CD4-positive, alpha-beta T cell treated with Interleukin-21 for 1 hour (primary cell): ENCODE measurements at regions not wholly inside any gene's neighbourhood (a gene's known extent, or its start where the extent isn't known, plus 50 kb on each side); places are given as distances from the start of the nearest gene placed in this dataset.
"Not testable (repeated sequence)": the region's sequence is repeated elsewhere in the genome, so short reads cannot be mapped to it uniquely, and the experiment has no call there.

Source experiments
- DNase-seq: peaks from one replicate; pipeline ENCODE4 v3.0.0-alpha.2; 2020

DNA sequence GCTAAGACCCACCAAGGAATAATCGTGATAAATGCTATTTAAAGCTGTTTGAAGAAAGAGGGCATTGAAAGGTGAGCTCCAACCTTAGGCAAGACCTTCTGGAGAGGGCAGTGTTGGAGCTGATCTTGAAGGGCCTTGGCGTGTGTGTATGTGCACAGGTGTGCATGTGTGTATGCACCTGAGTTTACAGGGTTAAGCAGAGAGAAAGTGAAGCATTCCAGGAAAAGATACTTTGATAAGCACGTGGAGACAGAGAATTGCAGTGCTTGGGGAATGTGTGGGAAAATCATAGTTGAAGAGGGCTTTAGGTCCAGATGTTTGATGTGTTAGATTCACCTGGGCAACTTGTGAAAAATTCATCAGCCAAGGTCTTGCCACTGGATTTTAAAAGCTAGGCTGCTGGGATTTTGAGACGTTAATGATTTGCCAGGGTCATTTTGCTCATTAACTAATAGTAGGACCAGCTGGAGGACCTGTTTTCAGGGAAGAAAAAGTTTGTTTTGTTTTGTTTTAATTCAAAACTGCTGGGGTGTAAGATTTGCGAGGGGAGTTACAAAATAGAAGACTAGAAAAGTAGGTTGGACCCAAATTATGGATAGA, 78.3 kb upstream of the ANKRD55 start:
- DNase-seq, result no peak

DNA sequence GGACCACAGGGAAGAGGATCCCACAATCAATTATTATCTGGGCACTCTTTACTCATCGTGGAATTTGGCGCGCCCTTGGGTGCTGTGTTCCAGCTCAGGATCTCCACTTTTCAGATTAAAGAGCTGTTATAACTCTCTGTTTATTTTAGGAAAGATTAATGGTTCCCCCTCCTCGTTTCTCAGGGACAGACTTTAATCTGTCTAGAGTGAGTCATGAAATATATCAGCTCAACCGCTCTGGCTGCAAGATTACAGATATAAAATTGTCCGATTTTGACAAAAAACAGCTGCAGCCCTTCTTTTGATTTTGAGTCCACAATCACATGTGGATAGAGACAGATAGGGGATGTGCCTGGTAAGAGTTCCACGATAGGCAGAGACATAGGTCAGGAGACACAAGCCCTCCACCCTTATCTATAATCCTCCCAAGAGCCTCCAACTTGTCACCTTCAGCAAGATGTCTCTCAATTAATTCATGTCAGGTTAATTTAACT, 77.6 kb upstream of the ANKRD55 start:
- no peak for DNase-seq

DNA sequence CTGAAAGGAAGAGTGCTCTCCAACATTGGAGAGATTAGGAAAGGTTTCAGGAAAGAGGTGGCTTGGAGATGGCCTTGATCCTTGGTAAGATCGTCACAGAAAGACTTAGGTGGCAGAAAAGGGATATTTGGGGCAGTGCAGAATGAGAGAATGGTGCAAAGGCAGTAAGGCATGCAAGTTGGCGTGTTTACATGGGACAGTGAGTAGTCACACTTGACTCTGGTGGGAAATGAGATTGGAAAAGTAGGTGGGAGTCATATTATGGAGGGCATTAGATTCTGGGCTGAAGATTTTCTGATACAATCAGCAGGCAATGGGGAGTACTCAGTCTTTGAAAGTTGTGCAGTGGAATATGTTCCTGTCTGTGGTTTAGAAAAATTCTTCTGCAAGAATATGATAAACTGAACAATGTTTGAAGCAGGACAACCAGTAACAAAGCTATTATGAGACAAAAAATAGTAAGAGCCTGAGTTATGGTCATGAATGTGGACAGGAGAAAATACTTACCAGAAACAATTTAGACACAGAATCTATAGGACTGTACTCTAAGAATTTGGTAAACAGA, 76.2 kb upstream of the ANKRD55 start:
- no peak for DNase-seq

DNA sequence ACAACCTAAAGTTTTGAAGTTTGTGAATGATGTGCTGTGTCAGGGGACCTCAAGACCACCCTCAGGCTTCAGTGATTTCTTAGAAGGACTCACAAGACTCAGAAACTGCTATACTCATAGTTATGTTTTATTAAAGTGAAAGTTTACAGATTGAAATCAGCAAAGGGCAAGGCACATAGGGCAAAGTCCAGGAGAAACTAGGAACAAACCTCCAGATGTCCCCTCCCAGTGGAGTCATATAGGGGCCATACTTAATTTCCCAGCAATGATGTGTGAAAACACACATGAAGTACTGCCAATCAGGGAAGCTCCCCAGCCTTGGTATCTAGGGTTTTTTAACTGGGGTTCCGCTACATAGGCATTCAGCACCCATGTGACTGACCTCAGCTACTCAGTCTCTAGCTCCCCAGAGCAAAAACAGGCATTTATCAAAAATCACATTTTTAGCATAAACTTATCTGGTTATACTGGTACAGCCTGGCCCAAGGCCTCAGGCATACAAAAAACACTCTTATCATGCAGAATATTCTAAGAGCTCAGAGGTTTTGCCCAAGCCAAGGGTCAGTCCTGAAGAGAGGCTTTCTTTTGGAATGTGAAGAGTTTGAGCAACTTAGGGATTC, 74.7 kb upstream of the ANKRD55 start:
- no peak for DNase-seq

DNA sequence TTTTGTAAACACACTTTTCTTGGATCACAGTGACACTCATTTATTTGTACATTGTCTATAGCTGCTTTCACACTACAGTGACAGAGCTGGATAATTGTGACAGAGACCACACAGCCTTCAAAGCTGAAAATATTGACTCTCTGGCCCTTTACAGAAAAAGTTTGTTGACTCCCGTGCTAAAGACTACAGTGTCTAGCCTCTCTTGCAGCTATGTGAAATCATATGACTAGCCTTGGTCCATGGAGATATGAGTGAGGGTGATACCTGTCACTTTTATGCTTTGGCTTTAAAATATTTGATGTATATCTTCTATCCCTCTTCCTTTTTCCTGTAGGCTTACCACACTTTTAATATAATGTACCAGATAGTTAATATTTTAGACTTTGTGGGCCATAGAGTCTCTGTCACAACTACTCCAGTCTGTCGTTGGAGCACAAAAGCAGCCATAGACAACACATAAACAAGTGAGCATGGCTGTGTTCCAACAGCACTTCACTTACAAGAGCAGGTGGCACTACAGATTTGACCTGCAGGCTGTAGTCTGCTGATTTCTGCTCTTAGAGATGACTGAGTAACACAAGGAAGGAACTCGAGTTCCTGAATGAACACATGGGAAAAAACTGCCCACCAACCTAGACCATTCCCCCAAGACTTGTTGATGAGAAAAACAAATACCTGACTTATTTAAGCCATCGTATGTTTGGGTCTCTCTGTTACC, 73.5 kb upstream of the ANKRD55 start:
- DNase-seq, result no peak

DNA sequence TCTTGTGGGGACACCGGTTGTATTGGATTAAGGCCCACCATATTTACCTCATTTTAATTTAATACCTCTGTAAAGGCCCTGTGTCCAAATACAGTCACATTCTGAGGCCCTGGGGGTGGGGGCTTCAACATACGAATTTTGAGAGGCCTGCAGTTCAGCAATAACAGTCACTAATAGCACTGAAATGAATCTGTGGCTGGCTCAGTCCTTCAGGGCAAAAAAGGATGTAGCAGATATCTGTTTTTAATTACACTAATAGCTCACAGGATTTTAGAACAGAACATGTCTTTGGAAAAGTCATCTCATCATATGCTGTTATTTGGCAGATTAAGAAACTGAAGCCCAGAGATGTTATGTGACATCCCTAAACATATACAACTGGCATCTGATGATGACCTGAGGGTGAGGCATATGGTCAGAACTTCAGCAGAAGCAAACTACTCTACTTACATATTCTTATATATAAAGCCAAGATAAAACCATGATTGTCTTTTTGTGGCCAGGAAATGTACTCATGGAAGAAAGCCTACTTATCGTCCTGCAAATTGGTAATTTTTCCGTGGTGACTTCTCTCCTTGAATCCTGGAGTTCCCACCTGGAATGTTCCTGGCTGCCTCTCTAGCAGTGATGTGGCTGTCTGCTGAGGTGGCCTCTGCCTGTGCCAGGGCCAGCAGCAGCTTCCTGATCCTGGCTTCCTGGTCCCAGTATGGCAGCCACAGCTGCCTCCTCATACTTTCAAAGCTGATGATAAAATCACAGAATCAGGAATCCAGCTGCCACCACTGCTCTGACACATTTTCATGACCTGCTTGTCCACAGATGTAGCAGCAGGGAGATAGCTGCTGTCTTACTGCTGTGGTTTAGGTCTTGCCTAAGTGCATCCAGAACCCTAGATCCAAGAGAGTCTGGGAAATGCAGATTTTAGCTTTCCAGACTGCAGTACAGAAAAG, 72.1 kb upstream of the ANKRD55 start:
- DNase-seq, result no peak

DNA sequence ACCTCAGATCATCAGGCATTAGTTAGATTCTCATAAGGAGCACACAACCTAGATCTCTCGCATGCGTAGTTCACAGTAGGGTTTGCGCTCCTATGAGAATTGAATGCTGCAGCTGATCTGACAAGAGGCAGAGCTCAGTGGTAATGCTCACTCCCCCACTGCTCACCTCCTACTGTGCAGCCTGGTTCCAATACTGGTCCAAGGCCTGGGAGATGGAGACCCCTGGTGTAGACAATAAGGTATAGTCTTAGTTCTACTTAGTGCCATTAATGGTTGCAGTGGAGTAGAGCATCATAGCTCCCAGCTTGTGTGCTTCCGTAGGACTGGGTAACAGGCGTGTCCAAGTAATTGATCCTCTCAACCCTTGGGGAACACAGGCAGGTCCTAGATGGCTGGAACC, 70.4 kb upstream of the ANKRD55 start:
- no peak for DNase-seq

DNA sequence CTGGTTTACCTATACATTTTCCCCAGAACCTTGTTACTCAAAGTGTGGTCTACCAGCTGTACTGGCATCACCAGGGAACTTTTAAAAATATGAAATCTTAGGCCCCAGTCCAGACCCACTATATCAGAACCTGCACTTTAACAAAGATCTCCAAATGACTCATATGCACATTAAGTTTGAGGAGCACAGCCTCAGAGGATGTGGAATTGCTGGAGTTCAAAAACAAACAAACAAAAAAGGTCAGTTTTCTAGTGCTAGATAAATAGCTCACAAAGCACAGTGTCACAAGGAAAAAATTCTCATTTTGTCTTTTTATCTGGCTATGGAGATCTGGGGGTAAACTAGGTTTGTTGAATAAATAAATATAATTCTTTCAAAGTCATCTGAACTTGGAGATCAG, 68.9 kb upstream of the ANKRD55 start:
- no peak for DNase-seq

DNA sequence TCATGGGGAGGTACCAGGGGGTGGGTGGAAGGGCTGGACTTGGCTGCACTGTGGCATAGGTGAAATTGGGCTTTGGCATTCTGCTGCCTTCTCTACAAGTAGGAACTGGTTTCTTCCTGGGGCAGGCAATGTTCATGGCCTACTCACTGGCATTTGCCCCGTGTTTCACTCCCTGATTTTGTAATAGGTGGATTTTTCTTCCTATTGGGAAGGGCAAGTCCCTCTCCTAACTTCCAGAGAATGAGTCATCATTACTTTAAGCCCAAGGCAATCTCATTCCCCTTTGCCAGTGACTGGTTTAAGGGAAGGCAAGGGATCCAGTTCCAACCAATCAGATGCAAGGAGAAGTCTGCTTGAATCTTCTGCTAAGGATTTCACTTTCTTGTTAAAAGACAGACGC, 67.9 kb upstream of the ANKRD55 start:
- no peak for DNase-seq

DNA sequence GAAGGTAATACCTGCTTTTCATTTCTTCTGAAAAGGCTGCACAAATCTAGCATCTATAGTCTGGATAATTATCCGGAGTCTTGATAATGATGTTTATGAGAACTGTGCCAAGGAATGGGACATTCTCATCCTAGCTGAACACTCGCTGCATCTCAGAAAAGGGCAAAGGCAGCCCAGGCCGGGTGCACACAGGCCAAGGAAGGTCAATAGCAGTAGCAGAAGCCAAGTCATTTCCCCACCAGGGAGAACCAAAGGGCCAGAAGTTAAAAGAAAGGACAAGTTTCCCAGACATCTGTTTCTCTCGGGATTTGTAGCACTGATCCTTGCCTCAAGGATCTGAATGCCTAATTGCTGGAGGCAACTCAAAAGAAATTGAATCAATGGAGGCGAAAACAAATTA, 66.1 kb upstream of the ANKRD55 start:
- no peak for DNase-seq

DNA sequence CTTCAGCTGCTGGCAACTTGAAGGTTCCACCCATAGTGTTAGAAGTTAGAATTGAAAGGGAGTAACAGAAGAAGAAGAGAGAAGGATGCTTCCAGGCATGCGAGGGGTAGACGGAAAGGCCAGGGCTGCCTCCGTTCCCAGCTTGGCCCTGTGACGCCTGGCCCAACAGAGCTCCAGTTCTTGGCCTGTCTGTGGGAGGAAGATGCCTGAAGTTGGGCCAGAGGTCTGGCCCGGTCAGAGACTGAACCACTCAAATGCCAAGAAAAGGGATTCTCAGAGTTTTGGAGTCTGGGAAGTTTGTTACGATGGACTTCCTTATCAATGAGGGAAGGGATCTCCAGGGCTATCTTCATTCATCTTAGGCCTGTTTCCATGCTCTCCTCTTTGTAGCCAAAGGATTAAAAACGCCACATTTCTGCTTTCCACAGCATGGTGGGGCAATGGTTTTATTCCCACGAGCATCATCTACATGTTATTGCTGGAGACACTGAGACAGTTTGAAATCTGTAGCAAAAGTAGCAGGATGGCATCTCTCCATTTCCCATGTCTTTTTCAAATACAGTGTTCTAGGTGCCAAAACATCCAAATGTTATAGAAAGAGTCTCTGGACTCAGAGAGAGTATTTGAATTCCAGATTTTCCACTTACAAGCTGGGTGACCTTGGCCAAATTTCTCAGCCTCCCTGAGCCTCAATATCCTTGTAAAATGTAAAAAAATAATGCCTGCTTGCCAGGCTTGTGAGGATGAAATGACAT, 65.4 kb upstream of the ANKRD55 start:
- no peak for DNase-seq

DNA sequence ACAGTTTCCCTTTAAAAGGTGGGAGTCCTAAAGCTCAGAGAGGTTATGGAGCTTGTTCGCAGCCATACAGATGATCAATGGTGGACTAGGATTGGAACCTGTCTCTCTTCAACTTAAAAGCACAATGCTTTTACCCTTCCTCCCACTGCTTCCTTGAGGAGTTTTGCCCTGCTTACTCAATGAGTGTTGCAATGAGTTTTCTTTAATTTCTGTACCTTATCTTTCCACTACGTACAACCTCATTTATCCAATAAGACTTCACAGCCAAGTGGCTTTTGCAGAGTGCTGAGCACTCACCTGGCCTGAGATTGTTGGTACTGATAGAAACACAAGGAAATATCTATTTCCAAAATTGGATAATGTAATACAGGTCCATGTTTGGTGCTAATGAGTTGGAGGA, 64.7 kb upstream of the ANKRD55 start:
- DNase-seq, result no peak

DNA sequence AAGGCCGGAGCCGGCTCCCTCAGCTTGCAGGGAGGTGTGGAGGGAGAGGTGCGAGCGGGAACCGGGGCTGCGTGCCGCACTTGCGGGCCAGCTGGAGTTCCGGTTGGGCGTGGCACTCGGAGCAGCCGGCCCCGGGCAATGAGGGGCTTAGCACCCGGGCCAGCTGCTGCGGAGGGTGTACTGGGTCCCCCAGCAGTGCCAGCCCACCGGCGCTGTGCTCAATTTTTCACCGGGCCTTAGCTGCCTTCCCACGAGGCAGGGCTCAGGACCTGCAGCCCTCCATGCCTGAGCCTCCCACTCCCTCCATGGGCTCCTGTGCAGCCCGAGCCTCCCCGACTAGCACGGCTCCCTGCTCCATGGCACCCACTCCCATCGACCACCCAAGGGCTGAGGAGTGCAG, 62.2 kb upstream of the ANKRD55 start:
- not testable (repeated sequence) for DNase-seq

DNA sequence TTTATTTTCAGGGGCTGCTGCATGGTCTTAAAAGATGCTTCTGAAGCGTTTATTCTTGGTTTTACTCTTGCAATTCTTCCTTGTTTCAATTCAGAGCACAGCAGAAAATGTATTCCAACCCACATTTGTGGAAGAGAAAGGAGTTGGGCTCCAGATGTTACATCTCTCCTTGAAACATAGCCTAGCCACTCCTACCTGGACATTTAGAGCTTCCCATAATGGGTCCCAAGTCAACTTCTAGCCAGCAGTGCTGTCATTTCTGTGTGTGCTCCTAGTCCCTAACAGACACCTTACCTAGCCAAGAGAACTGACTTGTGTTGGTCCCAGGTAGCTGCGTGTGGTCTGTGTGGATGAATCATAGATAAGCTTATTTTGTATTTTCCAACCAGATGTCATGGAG, 61.2 kb upstream of the ANKRD55 start:
- DNase-seq, result no peak

DNA sequence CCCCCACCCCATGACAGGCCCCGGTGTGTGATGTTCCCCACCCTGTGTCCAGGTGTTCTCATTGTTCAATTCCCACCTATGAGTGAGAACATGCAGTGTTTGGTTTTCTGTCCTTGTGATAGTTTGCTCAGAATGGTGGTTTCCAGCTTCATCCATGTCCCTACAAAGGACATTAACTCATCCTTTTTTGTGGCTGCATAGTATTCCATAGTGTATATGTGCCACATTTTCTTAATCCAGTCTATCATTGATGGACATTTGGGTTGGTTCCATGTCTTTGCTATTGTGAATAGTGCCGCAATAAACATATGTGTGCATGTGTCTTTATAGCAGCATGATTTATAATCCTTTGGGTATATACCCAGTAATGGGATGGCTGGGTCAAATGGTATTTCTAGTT, 59.7 kb upstream of the ANKRD55 start:
- DNase-seq, result not testable (repeated sequence)

DNA sequence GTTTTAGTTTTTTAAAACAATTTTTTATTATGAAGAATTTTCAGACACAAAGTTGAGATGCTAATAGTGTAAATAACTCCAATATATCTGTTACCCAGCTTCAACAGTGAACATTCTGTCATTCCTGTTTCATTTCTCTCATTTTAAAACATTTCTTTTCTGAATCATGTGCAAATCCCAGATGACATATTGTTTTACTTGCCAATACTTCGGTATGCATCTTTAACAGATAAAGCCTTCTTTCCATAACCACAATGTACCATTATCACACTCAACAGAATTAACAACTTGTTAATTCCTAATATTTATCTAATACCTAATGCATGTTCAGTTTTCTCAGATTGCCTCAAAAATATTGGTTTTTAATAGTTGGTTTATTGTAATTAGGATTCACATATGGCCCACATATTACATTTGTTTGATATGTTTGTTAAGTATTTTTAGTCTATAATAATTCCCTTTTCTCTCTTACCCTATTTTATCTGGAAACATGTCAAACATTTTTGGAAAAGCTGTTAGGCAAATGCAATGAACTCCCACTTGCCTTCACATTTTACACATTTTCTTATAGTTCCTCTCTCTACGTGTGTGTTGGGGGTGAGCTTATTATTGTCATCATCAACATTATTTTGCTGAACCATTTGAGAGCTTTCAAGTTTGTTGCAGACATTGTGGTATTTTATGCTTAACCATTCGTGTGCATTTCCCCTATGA, 58.7 kb upstream of the ANKRD55 start:
- DNase-seq, result no peak

DNA sequence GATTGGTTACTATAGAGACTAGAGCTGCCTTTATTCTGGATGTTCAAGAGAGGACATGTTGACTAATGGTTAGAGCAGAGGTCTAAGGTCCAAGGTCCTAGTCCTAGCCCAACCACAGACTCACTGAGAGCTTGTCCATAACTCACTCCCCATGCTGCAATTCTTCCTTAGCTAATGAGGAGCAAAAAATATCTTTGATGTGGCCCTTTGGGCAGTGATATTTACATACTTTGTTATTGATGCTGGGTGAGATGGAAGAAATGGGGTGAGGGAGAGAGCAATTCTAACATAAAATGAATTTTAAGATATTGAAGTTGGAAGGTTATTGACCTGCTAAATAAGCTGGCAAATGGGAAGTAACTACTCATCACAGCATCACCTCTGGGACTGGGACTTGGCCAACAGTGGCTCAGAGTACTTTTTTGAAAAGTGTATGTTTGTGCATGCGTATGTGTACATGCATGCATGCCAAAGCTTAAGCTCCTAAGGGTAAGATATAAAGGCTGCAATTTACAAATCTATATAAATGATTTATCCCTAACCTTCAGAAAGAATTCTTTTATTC, 58.0 kb upstream of the ANKRD55 start:
- no peak for DNase-seq

DNA sequence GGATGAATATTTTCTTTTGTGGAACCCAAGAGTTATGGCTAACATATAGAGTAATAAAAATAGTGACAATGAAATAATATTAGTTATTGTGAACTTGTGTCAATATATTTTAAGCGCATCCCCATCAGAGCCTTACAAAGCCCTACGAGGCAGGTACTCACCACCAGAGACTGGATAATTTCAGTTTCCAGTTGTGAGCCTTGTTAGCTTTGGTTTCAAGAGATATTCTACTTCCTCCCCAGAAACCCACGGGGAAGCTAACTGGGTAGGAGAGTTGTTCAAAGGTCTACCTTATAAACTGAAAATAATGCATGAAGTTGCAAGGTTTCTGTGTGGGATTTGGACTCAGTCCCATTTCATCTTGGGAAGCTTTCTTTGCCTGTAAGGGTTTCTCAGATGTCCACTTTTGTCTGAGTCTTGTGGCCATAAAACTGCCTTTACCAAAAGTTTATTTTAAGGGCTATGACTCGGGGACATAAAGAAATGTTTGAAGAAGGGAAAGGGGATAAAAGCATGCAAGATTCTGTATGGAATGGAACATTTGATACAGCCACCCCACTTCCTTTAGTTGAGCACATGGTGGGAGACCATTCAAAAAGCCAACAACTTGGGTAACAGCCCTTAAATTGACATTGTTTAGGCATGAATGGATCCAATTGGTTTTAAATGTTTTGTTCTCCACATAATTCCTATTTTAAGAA, 57.4 kb upstream of the ANKRD55 start:
- DNase-seq, result no peak

DNA sequence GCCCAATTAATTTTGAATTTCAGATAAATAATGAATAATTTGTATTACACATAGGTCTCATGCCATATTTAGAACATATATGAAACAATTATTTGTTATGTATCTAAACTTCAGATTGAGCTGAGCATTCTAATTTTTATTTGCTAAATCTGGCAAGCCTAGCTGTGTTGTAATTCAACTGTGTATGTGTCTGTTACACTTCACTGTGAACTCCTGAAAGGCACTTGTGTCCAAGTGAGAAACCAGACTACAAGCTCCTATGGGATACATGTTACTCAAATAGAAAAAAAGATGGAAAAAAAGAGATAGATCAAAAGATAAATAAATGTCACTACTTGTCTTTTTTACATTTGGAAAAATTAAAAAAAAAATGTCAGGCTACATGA, 56.5 kb upstream of the ANKRD55 start:
- DNase-seq, result no peak

DNA sequence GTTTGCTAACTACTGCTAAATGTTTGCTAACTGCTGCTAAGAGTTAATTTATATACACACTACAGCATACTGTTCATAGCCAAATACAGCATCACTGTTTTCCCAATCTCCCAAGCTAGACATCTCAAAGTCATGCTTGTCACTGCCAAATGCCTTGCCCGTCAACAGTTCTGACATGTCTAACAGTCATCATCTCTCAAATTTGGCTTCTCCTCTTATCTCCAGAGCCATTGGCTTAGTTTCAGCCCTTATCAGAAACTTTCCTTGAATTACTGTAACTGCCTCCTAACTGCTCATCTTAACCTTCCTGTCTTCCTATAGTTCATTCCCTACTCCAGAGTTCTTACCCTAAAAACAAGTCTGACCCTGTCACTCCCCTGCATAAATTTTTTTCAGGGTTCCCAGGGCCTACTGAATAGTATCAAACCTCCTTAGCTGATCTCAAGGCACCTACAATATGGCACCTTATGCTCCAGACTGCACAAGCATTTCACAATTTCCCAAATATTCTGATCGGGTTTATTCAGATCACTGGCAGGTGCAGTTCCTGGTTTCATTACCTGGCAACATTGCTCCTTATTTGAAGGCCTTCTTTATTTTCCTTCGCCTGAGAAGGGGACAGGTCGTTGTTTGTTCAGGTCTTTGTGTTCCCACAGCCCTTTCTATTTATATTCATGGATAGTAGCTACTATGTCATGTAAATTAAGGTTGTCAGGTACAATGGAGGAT, 55.9 kb upstream of the ANKRD55 start:
- DNase-seq, result no peak
